HG02943 (cell line): ENCODE measurements at regions not wholly inside any gene's neighbourhood (a gene's known extent, or its start where the extent isn't known, plus 50 kb on each side); places are given as distances from the start of the nearest gene placed in this dataset.

Experiments used
- ATAC-seq: cut with Tn5 transposase; IDR thresholded peaks from one replicate; pipeline ENCODE4 v1.9.1; 2021; ENCODE audit warnings: mild to moderate bottlenecking, low read depth, moderate library complexity; ENCODE audit not compliant: unreplicated experiment

DNA sequence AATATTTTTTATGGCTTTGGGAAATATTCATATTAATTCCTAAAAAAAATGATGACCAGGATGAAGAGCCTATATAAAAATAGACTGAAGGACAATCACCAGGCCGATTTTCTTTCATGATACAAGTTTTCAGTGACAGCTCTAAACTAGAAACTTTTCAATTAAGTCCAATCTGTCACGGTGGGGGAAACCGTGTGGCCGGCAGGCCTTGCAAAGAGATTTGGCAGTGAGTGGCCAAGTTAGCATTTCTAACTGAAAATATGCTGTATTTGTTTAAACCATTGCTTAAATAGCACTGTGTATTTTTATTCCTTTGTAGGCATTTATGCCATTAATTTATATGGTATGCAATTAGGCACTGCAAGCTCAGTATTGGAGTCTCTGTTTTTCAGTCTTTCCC is 294.5 kb upstream of the NRIP1 start:
- ATAC-seq, result no peak

DNA sequence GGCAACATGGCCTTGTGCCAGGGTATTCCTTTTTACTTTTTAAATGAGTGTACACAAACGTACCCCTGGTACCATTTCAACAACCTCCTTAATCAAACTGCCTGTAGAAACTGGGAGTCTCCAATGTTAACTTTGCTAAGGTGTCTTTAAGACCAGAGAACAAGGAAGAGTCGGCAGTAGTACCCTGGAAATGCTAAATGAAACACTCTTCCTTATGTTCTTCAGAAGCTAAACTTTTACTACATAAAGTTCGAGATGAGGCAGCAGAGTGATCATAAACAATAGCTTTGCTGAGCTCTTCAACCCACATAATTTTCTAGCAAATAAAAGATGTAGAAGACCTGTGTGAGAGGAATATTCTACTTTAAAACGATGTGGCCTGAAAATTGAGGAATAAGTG is 297.7 kb upstream of the NRIP1 start:
- ATAC-seq, result no peak

- ATAC-seq, result no peak
These were observed 299.1 kb upstream of the NRIP1 start for GRCh38 chr21:15363921-15364320.

- no peak for ATAC-seq
These were observed 301.1 kb upstream of the NRIP1 start for GRCh38 chr21:15365751-15366392.

GRCh38 chr21:15366555-15366954 is 301.8 kb upstream of the NRIP1 start:
- ATAC-seq, result no peak

DNA sequence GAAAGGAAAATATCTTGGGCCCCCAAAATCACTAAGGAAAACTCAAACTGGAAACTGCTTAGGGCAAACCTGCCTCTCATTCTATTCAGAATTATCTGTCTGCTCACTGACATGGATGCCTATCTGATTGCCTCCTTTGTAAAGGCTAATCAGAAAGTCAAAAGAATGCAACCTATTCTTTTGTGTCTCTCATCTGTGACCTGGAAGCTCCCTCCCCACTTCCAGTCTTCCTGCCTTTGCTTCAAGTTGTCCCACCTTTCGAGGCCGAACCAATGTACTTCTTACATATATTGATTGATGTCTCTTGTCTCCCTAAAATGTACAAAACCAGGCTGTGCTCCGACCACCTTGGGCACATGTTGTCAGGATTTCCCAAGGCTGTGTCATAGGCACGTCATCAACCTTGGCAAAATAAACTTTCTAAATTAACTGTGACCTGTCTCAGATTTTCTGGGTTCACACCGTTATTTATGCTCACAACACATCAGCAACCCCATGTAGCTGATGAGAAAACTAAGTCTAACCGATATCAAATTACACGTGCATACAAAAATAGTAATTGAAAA is 302.3 kb upstream of the NRIP1 start:
- no peak for ATAC-seq

DNA sequence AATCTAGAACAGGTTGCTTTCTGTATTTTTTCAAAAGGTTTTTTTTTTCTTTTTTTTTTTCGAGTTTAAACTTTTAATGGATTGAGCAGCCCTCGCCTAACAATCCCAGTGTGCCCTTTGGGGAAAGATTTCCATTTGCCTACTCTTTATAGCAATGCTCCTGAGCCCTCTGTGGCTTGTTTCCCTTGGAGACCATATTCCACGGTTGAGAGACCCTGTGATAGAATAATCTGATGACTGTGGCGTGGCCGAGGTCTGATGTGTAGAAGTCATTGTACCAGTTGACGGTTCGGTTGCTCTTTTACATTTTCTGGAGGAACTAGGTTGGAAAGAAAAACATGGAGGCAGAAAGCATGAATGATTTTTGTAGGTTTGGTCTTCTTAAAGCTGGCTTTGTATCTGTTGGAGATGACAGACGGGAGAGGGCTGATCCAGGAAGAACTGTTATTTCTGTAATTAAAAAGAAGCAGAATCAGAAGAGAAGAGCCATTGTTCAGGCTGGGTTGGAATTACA is 305.7 kb upstream of the NRIP1 start:
- no peak for ATAC-seq

- no peak for ATAC-seq
These were observed 309.1 kb upstream of the NRIP1 start for GRCh38 chr21:15373941-15374340.

DNA sequence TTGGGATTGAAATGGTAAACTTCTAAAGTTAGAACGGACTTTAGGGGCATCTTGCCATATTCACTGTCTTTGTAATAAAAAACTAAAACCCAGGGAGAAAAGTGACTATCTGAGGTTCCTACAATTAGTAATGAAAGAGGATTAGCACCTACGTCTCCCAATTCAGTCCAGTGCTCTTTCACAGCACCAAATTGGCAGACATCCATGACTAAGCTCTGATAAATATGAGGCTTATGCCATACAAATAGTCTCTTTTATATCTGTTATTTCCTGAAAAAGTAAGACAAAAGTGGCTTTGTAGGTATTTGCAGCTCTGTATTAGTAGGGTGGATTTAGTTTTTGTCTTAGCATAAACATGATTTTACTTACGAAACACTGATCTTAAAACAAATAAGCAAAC is 315.0 kb upstream of the NRIP1 start:
- no peak for ATAC-seq

DNA sequence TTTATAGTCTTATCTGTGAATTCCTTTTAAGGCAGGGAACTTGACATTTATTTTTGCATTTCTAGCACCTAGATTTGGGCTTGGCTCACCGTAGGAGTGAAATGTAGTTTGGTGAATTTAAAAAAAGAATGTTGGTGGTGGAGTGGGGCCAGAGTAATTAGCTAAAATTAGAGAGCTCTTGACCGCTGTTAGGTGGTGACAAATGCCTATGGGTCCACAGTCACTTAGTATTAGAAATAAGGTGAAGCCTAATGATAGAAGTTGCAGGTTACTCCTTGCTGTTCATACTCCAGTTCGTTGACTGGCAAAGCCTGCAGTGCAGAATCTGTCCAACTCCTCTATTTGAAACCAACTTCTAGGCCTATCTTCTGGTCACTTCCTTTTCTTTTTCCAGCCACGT is 318.8 kb upstream of the NRIP1 start:
- no peak for ATAC-seq

GRCh38 chr21:15390049-15390448 is 325.2 kb upstream of the NRIP1 start:
- no peak for ATAC-seq

DNA sequence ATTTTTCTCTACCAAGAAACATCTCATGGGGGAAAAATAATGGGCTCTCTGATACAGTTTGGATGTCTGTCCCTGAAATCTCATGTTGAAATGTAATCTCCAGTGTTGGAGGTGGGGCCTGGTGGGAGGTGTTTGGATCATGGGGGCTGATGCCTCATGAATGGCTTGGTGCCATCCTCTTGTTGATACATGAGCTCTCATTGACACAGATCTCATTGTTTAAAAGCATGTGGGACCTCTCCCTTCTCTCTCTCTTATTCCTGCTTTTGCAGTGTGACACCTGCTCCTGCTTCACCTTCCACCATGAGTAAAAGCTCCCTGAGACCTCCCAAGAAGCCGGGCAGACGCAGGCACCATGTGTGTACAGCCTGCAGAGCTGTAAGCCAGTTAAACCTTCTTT is 332.5 kb upstream of the NRIP1 start:
- ATAC-seq, result no peak

GRCh38 chr21:15400905-15401304 is 328.9 kb upstream of the USP25 start:
- no peak for ATAC-seq

- ATAC-seq, result no peak
These were observed 328.5 kb upstream of the USP25 start for GRCh38 chr21:15401331-15401730.

DNA sequence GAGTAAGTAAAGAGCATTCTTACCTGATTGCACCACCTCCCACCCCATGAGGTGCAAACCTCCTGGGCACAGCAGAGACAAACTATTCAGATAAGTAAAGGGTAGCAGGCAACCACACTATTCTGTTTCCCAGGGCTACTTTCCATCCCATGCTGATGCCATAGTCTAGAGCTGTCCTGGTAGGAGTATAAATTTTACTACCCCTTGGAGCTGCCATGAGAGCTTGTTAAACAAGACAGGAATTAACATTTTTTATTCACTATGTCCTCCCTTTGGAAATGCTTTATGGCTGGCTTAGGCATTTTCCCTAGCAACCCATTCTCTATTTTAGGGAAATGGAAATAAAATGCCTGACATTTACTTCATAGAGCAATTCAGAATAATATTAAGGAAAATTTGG is 324.6 kb upstream of the USP25 start:
- ATAC-seq, result no peak

DNA sequence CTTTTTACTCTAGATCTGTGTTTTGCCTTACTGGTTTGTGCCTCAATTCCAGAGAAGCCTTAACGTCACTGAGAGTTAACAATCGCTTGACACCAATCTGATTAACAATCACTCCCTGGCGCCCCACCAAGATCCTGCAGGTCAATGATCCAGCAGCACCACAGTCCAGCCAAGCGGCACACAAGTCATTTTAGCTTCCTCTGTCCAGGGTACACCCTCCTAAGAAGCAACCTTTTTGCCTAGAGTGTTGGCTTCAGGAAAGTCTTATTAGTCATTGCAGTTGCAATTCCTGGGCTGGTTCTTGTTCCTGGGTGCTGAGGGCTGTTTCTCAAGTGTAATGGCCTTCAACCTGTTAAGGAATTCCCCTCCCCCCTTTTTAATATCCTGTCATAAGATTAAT is 323.0 kb upstream of the USP25 start:
- ATAC-seq, result no peak

DNA sequence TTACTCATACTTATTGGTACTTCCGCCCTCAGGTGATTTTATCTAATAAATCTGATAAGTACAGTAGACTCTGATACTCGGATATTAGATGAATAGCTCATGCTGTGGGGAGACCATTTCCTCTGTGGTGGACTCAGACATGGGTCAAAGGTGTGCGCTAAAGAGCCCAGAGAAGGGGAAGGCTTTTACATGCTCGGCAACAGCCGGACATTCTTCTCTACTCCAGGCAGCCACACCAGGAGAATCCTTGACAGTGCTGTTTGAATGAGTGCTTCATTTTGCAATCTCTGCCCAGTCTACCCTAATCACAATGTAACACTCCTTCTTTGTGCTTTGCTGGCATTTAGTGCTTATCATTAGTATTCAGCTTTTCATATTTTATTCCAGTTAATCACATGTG is 322.2 kb upstream of the USP25 start:
- ATAC-seq, result no peak

DNA sequence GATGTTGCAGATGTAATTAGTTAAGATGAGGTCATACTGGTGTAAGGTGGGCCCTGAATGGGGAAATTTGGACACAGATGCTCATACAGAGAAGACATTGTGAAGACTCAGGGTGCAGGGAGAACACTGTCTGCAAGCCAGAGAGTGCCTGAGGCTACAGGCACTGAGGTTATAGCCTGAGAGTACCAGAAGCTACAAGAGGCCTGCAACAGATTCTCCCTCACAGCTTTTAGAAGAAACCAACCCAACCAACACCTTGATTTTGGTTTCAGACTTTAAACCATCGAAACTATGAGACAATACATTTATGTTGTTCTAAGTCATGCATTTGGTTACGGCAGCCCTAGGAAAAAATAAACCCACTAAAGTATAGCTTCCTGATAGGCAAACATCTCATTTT is 321.7 kb upstream of the USP25 start:
- no peak for ATAC-seq

DNA sequence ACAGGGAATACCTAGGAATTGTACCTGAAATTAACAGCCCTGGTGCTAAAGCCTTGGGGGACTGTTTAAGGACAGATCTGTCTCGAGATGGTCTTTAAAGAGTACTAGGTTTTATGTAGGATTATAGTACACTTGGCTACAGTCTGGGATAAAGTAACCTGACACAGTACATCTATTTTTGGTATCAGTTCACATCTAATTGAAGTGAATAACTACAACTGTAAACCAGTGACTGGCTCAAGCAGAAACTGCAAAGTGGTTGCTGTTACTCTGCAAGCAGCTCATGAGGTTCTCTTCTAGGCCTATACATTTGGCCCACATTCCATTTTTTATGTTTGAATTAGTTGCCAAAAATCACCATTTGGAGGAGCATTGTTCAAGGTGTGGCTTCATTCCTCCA is 320.8 kb upstream of the USP25 start:
- ATAC-seq, result no peak

- ATAC-seq, result no peak
These were observed 318.9 kb upstream of the USP25 start for GRCh38 chr21:15410853-15411252.

DNA sequence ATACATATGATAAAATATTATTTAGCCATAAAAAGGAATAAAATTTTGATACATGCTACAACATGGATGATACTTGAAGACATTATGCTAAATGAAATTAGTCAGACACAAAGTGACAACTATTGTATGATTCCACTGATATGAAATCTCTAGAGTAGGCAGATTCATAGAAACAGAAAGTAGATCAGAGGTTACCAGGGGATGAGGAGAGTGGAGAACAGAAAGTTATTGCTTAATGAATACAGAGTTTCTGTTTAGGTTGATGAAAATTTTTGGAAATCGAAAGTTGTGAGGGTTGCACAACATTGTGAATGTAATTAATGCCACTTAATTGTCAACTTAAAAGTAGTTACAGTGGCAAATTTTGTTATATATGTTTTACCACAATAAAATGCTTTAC is 315.7 kb upstream of the USP25 start:
- ATAC-seq, result no peak

GRCh38 chr21:15415541-15416261 is 314.1 kb upstream of the USP25 start:
- no peak for ATAC-seq
